SU-DHL-6 (cell line): ENCODE measurements at regions not wholly inside any gene's neighbourhood (a gene's known extent, or its start where the extent isn't known, plus 50 kb on each side); places are given as distances from the start of the nearest gene placed in this dataset.

ENCODE experiments used
- EZH2phosphoT487 ChIP-seq: fragments of 200-600 bp; sonication (generic), shearing (Covaris generic); conservative IDR thresholded peaks from 2 replicates; pipeline ENCODE4 v1.6.1; 2018; ENCODE audit warnings: mild to moderate bottlenecking, antibody characterized with exemption, low read length, moderate library complexity, mixed read lengths
- TF ChIP-seq, protein P1 (sequence below): fragments of 200-600 bp; sonication (generic); IDR thresholded peaks from one replicate; pipeline ENCODE4 v1.5.1; 2017; ENCODE audit warnings: antibody characterized with exemption, mild to moderate bottlenecking, low read length, moderate library complexity; ENCODE audit not compliant: insufficient read depth, poor library complexity, severe bottlenecking

DNA sequence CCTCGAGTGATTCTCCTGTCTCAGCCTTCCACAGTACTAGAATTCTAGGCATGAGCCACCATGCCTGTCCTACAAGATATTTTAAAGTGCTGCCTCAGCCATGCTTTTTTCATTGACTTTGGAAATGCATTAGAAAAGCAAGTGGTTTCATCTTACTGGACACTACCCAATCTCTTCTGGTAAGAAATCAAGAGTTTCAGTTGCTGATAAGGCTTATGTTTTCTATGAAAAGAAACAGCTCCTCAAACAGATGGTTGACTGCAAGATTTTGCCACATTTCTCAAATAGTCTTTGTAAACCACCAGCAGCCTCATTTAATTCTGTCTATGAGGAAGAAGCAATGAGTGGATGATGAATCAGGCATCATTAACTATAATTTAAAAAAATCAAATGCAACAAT is 264.5 kb upstream of the LRP1B start:
- TF ChIP-seq, protein P1, sequence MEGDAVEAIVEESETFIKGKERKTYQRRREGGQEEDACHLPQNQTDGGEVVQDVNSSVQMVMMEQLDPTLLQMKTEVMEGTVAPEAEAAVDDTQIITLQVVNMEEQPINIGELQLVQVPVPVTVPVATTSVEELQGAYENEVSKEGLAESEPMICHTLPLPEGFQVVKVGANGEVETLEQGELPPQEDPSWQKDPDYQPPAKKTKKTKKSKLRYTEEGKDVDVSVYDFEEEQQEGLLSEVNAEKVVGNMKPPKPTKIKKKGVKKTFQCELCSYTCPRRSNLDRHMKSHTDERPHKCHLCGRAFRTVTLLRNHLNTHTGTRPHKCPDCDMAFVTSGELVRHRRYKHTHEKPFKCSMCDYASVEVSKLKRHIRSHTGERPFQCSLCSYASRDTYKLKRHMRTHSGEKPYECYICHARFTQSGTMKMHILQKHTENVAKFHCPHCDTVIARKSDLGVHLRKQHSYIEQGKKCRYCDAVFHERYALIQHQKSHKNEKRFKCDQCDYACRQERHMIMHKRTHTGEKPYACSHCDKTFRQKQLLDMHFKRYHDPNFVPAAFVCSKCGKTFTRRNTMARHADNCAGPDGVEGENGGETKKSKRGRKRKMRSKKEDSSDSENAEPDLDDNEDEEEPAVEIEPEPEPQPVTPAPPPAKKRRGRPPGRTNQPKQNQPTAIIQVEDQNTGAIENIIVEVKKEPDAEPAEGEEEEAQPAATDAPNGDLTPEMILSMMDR: no peak
- no peak for TF ChIP-seq EZH2phosphoT487
